ENCODE measurements at regions not wholly inside any gene's neighbourhood (a gene's known extent, or its start where the extent isn't known, plus 50 kb on each side); places are given as distances from the start of the nearest gene placed in this dataset.

- ChIA-PET CTCF (no interaction called here), POLR2A (no interaction called here)
- no peak overlapping the region for H3K4me2 ChIP-seq
- no peak overlapping the region for H3K27ac ChIP-seq
- no peaks in the 10 kb centered on the region for H3K9me3 ChIP-seq
- ATAC-seq (no peak), DNase-seq (ENCODE audit: low read depth in 1 of 2, low spot score in 1 of 2) (no peak), FAIRE-seq (no peak)
- no peaks in the 10 kb centered on the region for H3K4me1 ChIP-seq
- H3K4me3 ChIP-seq, result no peak overlapping the region
- WGBS (ENCODE audit: missing lambda C conversion rate), result 5% methylated on average over 2 of the region's 2 CpGs
- no peak for TF ChIP-seq BCL3 (IDR thresholded peaks at IDR 0.05)
- TF ChIP-seq FOXS1 (CRISPR knock-in tag; IDR thresholded peaks at IDR 0.05), result no peak
- TF ChIP-seq CHD4 (IDR thresholded peaks at IDR 0.05; ENCODE audit: borderline replicate concordance), result no peak
- TF ChIP-seq USF2 (IDR thresholded peaks at IDR 0.05), result no peak
- TF ChIP-seq MAZ (IDR thresholded peaks at IDR 0.05; ENCODE audit: borderline replicate concordance, low read depth, low read length), result no peak
- no peak for TF ChIP-seq KDM1A (IDR thresholded peaks at IDR 0.05; ENCODE audit: low read depth)
- no peak for TF ChIP-seq HEYL (CRISPR knock-in tag; IDR thresholded peaks at IDR 0.05)
- no peak for TF ChIP-seq HOXB13 (CRISPR knock-in tag; IDR thresholded peaks at IDR 0.05; ENCODE audit: low read depth)
These were observed 503.2 kb downstream of the PIK3C3 start for GRCh38 chr18:42458226-42458625.

- ATAC-seq (no peak), FAIRE-seq (no peak), DNase-seq (ENCODE audit: low read depth in 1 of 2, low spot score in 1 of 2) (no peak)
- ChIA-PET POLR2A (no interaction called here), CTCF (no interaction called here)
- Histone ChIP-seq H3K27ac (no peak overlapping the region), H3K9me3 (no peaks in the 10 kb centered on the region), H3K4me1 (no peaks in the 10 kb centered on the region), H3K4me2 (no peak overlapping the region), H3K4me3 (no peak overlapping the region)
- 14% methylated on average over 2 of the region's 2 CpGs for WGBS (ENCODE audit: missing lambda C conversion rate)
- TF ChIP-seq CBX2 (IDR thresholded peaks at IDR 0.05; ENCODE audit: borderline replicate concordance, low read depth) (no peak), CBX8 (IDR thresholded peaks at IDR 0.05) (no peak), HOXA7 (CRISPR knock-in tag; IDR thresholded peaks at IDR 0.05) (no peak)
These were observed 504.8 kb downstream of the PIK3C3 start for GRCh38 chr18:42459873-42460272.

GRCh38 chr18:42471885-42472284, 516.9 kb downstream of the PIK3C3 start:
- Histone ChIP-seq H3K4me1 (no peaks in the 10 kb centered on the region), H3K9me3 (no peaks in the 10 kb centered on the region), H3K4me3 (no peak overlapping the region), H3K27ac (no peak overlapping the region), H3K4me2 (no peak overlapping the region)
- ATAC-seq (no peak), DNase-seq (ENCODE audit: low read depth in 1 of 2, low spot score in 1 of 2) (no peak), FAIRE-seq (no peak)
- TF ChIP-seq RCOR1 (IDR thresholded peaks at IDR 0.05; ENCODE audit: low read depth, low read length), result no peak
- TF ChIP-seq SMC3 (IDR thresholded peaks at IDR 0.05), result no peak
- TF ChIP-seq JUN (IDR thresholded peaks at IDR 0.05), result no peak
- TF ChIP-seq MAFK (IDR thresholded peaks at IDR 0.05; ENCODE audit: partially characterized antibody), result no peak
- no peak for TF ChIP-seq FOSB (CRISPR knock-in tag; IDR thresholded peaks at IDR 0.05)
- no peak for TF ChIP-seq ZSCAN20 (CRISPR knock-in tag; IDR thresholded peaks at IDR 0.05)
- TF ChIP-seq FOXS1 (CRISPR knock-in tag; IDR thresholded peaks at IDR 0.05), result no peak
- no peak for TF ChIP-seq NFE2L2 (conservative IDR thresholded peaks at IDR 0.05; ENCODE audit: low read length)
- TF ChIP-seq CTCF (IDR thresholded peaks at IDR 0.05), result no peak
- no peak for TF ChIP-seq HOXB13 (CRISPR knock-in tag; IDR thresholded peaks at IDR 0.05; ENCODE audit: low read depth)
- TF ChIP-seq HES2 (IDR thresholded peaks at IDR 0.05), result no peak
- TF ChIP-seq POLR2A (IDR thresholded peaks at IDR 0.05; ENCODE audit: low read length), result no peak
- WGBS (ENCODE audit: missing lambda C conversion rate), result 0% methylated on average over 1 of the region's 1 CpG
- CTCF ChIA-PET, result no interaction called here
- POLR2A ChIA-PET, result no interaction called here
